Anterior cingulate cortex (tissue), 58 donors: ENCODE measurements at regions not wholly inside any gene's neighbourhood (a gene's known extent, or its start where the extent isn't known, plus 50 kb on each side); places are given as distances from the start of the nearest gene placed in this dataset.
A peak's percentile ranks its signal among the peaks of the same experiment; 100 is the strongest.

ENCODE experiments used
- DNase-seq, 58 donors: peaks; one replicate each; lab custom pipeline; 2025; lab: John Stamatoyannopoulos, UW

DNA sequence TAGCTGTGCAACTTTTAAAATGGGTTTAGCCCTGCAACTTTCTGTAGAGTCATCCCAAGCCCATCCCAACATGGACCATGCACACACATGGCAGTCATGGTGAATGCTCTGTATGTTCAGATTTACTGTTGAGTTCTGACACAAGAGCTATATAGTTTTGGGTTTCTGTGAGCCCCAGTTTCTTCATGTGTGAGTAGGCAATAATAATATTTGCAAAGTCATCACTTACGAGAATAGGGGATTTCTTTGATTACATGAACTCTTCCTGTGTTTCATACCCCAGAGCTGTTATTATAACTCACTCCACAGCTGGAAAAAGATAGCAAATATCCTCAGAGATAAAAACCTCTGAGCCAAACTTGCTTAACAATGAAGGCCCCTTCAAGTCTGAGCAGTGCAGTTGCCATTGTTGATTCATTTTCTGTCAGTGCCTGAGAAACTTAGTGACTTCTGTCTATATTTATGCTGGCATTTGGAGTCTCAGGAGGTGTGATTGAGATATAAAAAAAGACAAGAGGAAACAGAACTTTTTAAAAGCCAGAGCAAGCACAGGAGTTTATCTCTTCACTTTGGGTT lies 767.9 kb upstream of the API5 start:
- DNase-seq, result no peak

DNA sequence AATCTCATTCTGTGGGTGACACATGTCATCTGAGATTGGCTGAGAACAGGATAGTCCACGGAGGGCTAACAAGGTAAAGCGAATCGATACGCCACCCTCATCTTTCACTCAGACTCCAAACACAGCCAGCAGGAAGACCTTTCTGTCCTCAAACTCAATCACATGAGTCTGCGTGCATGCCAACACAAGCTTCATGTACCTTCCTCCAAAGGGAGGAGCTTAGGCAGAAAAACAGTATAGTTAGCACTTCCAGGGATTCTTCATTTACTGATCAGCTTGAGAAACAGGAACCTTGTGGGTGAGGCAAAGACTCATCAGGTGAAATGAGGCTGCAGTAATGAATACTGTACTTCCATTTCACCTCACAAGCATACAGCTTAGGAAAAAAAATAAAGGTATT lies 767.1 kb upstream of the API5 start:
- DNase-seq, result no peak

GRCh38 chr11:42545954-42546353 lies 765.8 kb upstream of the API5 start:
- DNase-seq, result no peak

DNA sequence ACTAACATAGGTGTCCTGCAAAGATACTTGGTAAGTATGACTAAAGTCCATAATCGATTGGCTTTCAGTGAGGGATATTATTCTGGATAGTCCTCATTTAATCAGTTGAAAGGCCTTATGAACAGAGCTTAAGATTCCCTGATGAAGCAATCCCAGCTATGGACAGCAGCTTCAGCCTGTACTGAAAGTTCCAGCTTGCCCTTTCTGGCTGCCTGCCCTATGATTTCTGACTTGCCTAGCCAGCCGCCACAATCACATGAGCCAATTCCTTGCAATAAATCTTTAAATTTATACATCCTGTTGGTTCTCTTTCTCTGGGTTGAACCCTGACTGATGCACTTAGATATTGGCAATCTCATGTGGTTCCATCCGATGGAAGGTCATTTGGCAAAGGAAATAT lies 759.0 kb upstream of the API5 start:
- DNase-seq, result no peak

DNA sequence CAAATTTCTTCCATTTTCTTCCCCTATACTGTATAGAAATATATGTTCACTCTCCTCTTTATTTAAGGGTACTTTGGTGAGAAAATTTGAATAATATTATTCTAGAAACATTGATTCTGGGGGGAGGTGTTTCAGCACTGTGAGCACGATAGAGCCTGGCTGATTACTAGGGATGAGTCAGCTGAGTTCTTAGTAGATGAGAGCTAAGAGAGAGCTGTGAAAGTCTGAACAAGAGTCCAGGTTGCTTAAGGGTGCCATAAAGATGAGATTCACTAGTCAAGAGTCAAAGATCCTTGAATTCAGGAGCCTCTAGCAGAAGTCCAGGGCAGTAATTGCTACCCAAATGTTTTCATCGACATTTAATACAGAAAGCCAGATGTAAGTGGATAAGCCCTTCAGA lies 756.6 kb upstream of the API5 start:
- no peak for DNase-seq

DNA sequence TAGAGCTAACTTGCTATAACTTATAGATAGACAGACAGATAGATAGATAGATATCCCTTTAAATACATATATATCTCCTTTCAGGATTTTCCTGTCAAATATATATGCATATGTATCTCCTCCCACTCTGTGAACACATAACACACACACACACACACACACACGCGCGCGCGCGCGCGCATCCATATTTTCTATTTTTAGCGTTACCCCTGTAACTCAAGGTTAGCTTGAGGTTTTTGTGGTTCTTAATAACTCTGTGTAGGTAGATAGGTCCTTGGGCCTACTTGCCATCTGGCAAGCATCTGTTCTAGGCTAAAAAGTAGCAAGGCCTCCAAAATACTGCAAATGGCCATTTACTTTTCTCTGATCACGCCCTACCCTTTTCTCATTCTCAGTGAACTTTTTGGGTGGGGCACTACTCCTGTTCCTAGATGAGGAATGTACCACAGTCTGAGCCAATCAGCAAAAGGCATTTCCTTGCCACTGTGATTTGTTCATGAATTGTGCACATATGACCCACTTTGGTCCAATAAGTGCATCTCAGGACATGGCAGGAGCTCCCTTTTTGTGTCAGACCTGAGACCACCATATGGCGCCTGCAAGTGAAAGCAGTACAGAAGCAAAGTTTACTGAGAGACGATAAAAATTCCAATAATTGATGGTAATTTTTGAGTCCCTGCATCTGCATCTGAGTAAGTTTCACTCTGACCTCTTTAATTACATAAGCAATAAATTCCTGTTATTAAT lies 740.5 kb upstream of the API5 start:
- DNase-seq, result no peak

DNA sequence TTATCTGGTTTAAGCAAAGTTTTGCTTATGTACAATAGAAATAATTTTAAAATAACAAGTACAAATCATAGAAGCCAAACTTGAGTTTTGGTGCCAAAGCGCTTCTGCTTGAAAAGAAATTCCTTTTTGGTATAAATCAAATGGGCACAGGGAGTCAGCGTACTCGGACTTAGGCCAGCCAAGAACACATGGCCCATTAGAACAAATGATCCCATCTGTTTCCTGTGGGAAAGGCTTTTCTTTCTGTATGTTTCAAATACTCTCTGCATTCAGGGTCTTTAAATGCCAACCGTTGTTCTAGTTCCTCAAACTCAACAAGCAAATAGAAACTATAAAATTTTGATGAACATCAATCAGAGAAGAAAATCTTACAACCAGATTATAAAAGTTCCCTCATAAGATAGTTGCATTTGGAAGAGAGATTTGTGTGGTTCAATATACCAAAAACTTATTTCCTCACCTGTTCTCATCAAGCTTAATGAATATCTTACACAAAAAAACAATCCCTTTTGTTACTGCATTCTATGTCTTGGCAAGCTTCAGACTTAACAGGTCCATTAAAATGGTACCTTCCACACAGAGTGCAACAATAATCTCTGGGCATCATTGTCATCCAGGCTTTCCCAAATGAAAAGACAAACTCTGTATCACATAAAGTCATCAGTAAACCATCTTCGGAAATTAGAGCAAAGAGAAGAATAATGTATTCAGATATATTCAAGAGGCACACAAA lies 739.8 kb upstream of the API5 start:
- no peak for DNase-seq

GRCh38 chr11:42576318-42576717 lies 735.5 kb upstream of the API5 start:
- no peak for DNase-seq

DNA sequence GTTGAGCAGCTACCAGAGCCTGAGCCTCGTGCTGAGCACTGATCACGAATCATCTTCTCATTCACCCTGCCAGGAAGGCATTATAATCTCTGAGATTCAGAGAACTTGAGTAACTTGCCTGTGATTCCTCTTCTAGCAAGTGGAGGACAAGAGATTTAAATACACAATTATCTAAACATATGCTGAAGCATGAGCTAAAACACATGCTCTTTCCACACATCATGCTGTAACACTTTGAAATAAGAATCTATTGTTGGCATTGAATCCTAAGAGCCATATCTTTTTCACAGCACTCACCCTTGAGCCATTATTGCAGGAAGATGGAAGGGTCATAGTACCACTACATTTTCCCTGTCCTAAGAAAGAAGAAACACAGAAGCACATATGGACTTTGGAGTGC lies 722.5 kb upstream of the API5 start:
- no peak for DNase-seq

- no peak for DNase-seq
Measured at GRCh38 chr11:42591841-42592240, 720.0 kb upstream of the API5 start.

DNA sequence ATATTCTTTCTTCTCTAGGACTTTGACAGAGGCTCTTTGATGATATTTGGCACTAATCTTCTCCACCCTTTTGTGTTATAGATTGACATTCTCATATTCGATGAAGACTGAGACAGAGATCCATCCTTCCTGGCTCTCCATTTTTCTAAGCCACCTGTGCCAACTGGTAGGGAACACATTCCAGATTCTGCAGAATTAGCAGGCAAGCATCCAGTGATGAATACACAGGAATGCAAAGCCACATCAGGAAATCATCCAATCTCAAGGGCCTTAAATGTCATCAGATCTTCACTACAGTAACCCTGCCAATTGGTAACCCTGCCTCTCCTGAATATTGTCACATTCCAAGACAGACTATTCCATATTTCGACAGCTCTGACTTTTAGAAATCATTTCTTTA lies 718.4 kb upstream of the API5 start:
- peak in 1 of 58 donors; percentile 18 for DNase-seq

DNA sequence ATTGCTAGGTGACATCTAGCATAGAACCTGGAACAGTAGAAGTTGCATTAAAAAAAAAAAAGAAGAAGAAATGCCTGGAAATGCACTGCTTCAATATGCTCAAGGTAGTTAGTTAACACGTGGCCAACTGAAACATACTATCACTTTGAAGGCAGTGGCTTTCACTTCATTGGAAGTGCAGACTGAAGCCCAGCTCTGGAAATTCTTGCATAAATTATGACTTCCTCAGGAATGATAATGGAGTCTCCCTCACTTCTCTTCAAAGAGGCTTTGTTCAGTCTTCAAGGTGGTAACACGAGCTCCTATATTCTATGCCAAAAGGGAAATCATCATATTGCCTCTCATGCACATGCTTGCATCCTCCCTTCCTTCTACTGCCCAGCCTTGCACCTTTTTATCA lies 715.9 kb upstream of the API5 start:
- DNase-seq, result no peak

DNA sequence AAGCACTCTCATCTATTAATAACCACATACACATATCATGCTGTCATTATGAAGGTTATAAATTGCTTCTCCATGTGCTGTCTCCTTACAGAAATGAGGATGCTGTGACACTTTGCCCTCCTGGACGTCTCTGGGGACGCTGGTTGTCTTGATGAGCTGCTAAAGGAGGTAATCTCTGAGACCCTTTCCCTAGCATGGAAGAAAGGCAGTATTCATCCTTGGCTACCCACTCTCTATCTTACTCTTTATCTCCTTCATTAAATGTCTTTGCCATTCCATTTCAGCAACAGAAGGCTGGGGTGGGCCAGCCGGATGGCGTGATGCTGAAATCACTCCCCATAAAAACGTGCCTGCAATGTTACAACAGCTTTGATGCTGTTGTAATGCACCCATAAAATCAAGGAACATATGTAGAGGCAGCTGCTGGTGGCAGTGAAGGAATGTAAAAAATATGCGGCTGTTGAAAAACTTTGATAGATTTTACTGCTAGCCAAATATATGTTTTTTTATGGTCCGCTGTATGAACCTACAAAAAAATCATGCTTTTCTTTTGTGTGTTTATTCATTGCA lies 715.1 kb upstream of the API5 start:
- peak in 4 of 58 donors; percentile 1 to 20 (median 4) for DNase-seq

DNA sequence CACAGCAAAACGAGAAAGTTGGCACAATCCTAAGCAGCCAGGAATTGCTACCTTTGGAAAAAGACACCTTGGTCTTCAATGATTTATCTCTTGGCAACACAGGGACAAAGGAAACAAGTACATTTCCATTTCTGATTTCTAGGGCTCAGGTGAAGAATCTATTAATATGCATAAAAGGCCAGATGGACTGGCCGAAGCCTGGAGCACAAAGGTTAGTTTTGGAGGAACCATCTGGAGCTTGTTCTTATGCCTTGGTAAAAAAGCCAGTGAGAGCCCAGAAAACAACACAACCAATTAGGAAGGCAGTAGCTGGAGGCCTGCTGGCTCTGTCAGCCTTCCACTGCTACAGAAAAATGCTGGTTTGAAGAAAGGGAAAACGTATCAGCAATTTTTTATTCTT lies 713.5 kb upstream of the API5 start:
- no peak for DNase-seq

DNA sequence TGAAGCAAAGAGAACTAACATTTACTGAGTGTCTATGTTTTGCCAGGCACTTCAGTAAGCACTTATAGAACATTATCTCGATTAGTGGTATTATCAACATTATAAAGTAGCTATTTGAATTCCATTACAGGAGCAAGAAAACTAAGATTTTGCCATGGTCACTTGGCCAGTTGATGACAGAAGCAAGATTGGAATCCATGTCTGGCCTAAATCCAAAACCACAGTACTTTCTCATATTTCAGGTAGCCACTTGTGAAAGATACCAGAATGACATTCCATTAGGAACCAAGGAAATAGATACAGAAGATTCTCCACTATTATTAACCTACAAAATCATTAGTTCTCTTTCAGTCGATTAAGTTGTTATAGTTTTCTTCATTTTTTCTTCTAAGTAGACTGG lies 691.0 kb upstream of the API5 start:
- DNase-seq, result no peak

- no peak for DNase-seq
Measured at GRCh38 chr11:42625757-42626665, 685.8 kb upstream of the API5 start.

DNA sequence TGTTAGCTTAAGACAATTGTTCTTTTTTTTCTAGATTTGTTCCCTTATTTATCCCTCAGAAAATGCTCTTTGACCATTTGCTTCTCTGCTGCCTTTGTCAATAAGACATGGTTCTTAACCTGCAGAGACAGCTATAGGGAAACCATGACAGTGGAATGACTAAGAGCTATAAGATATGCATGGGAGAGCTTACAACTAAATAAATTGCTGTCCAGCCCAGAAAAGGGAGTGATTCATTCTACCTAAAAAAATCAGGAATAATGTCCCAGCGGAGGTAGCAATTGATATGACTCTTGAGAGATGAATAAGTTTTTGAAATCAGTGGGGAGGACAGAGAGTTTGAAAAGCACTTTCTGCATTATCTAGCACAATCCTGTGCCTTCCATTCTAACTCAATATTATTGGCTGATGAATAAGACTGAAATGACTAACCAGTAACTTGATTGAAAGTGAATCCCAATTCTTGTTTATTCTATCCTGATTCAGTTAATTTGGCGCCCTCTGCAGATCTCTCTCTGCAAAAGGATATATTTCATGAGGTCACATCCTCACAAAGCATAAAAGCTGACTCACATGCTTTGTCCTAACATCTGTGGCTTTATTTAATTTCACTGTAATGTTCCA lies 680.5 kb upstream of the API5 start:
- DNase-seq, result peak in 9 of 58 donors; percentile 2 to 62 (median 15)

GRCh38 chr11:42646959-42647358 lies 664.8 kb upstream of the API5 start:
- no peak for DNase-seq

- DNase-seq, result no peak
Measured at GRCh38 chr11:42647993-42648392, 663.8 kb upstream of the API5 start.

- DNase-seq, result no peak
Measured at GRCh38 chr11:42651621-42652020, 660.2 kb upstream of the API5 start.
